ENCODE measurements at regions not wholly inside any gene's neighbourhood (a gene's known extent, or its start where the extent isn't known, plus 50 kb on each side); places are given as distances from the start of the nearest gene placed in this dataset.
A peak's percentile ranks its signal among the peaks of the same experiment; 100 is the strongest.

DNA sequence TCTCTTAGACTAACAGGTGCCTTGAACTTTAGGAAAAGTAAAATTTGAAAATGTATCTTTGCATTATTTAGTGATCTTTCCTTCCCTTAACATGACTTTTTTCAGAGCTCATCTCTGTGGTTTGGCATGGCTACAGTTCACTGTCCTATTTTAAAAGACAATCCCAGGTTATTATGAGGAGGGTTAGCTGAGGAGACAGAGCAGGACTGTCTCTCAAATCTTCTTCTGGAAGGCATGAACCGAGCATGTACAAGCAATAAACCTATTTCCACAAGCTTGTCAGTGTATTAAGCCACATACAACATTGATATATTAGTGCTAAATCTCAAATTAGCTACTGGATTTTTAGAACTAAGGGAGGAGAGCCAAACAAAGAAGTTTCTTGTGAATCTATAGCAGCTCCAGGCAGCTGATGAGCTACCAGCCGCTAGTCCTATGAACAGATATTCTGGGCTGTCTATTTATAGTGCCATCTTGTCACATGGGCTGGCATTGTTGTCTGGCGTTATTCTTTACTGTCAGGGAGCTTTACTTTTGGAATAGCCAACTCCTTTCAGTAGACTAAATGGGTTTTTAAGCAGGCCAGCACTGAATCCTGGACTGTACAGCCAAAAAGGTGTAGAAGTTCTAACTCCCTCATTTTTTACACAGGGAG, 171.2 kb upstream of the ACTBL2 start:
- H3K9me3 ChIP-seq (replicated peaks) = peaks cover 9% of the 10 kb centered on the region
- H3K4me3 ChIP-seq = no peak overlapping the region
- no peaks in the 10 kb centered on the region for H3K36me3 ChIP-seq
- TF ChIP-seq CTCF (IDR thresholded peaks at IDR 0.05; ENCODE audit: borderline replicate concordance) = no peak
- H3K4me1 ChIP-seq = peaks cover 19% of the 10 kb centered on the region
- peak overlapping the region; percentile 85 for H3K27ac ChIP-seq (replicated peaks)
- DNase-seq = no peak
- no peaks in the 10 kb centered on the region for H3K27me3 ChIP-seq (ENCODE audit: low read depth)
- intact Hi-C loops (cut with micrococcal nuclease) = no loop called here

GRCh38 chr5:57651127-57651526, 168.5 kb upstream of the ACTBL2 start:
- H3K27me3 ChIP-seq (ENCODE audit: low read depth) = no peaks in the 10 kb centered on the region
- H3K4me1 ChIP-seq = peaks cover 19% of the 10 kb centered on the region
- no peak overlapping the region for H3K27ac ChIP-seq (replicated peaks)
- DNase-seq = no peak
- intact Hi-C loops (cut with micrococcal nuclease) = no loop called here
- no peak overlapping the region for H3K4me3 ChIP-seq
- H3K9me3 ChIP-seq (replicated peaks) = peaks cover 25% of the 10 kb centered on the region
- H3K36me3 ChIP-seq = no peaks in the 10 kb centered on the region
- TF ChIP-seq CTCF (IDR thresholded peaks at IDR 0.05; ENCODE audit: borderline replicate concordance) = no peak

DNA sequence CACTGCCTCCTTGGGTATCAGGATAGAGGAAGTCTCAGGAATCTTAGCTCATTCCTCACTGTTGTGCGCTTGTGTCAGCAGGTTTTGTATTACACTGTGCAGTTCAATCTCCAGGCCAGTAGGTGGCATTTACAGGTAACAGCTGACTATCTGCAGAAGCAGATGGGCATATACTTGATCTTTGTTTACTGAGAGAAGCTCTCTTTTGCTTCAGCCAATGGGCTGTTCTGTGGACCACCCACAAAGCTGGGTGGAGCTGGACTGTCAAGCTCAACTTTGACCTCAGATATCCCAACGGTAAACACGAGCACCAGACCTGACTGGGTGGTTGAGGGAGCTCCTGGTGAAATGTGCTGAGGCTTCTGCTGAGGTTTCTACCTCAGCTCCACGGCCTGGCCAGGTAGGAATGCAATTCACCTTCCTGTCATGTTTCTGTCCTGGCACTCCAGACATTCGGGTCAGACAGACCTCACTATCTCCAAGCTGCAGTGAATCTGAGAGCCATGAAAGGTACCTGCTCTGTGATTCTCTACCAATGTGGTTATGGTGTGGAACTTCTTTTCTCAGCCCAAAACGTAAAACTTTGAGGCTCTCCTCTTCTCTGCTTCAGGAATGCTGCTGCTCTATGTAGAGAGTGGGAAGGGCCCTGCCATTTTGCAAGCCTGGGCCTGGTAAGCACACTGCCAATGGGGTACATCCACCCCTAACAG, 167.9 kb upstream of the ACTBL2 start:
- Histone ChIP-seq H3K9me3 (replicated peaks) (peaks cover 25% of the 10 kb centered on the region), H3K36me3 (no peaks in the 10 kb centered on the region), H3K4me3 (no peak overlapping the region), H3K27me3 (ENCODE audit: low read depth) (no peaks in the 10 kb centered on the region), H3K4me1 (peaks cover 19% of the 10 kb centered on the region), H3K27ac (replicated peaks) (no peak overlapping the region)
- intact Hi-C loops (cut with micrococcal nuclease) = no loop called here
- no peak for DNase-seq
- TF ChIP-seq CTCF (IDR thresholded peaks at IDR 0.05; ENCODE audit: borderline replicate concordance) = peak; percentile 68

GRCh38 chr5:57642698-57643097, 160.1 kb upstream of the ACTBL2 start:
- intact Hi-C loops (cut with micrococcal nuclease) = no loop called here
- no peak overlapping the region for H3K27ac ChIP-seq (replicated peaks)
- H3K27me3 ChIP-seq (ENCODE audit: low read depth) = no peaks in the 10 kb centered on the region
- no peak for TF ChIP-seq CTCF (IDR thresholded peaks at IDR 0.05; ENCODE audit: borderline replicate concordance)
- no peaks in the 10 kb centered on the region for H3K36me3 ChIP-seq
- peaks cover 5% of the 10 kb centered on the region for H3K9me3 ChIP-seq (replicated peaks)
- no peak overlapping the region for H3K4me3 ChIP-seq
- no peak for DNase-seq
- H3K4me1 ChIP-seq = no peaks in the 10 kb centered on the region

- H3K4me1 ChIP-seq = no peaks in the 10 kb centered on the region
- no peaks in the 10 kb centered on the region for H3K36me3 ChIP-seq
- no peak for DNase-seq
- no peaks in the 10 kb centered on the region for H3K9me3 ChIP-seq (replicated peaks)
- intact Hi-C loops (cut with micrococcal nuclease) = no loop called here
- H3K4me3 ChIP-seq = no peak overlapping the region
- H3K27me3 ChIP-seq (ENCODE audit: low read depth) = no peaks in the 10 kb centered on the region
- no peak overlapping the region for H3K27ac ChIP-seq (replicated peaks)
- TF ChIP-seq CTCF (IDR thresholded peaks at IDR 0.05; ENCODE audit: borderline replicate concordance) = no peak
Measured at GRCh38 chr5:57642066-57642465, 159.5 kb upstream of the ACTBL2 start.
